HEK293 (cell line): ENCODE measurements at regions not wholly inside any gene's neighbourhood (a gene's known extent, or its start where the extent isn't known, plus 50 kb on each side); places are given as distances from the start of the nearest gene placed in this dataset.

ENCODE experiments used
- CTCF ChIP-seq: fragments of 450-650 bp; formaldehyde crosslinking; IDR thresholded peaks from 2 replicates; pipeline ENCODE4 v1.5.1; 2016; ENCODE audit warnings: missing biosample characterization, missing genetic modification characterization
- REPIN1 ChIP-seq: fragments of 450-650 bp; formaldehyde crosslinking; IDR thresholded peaks from 2 replicates; pipeline ENCODE4 v1.5.1; 2017; ENCODE audit warnings: missing biosample characterization, missing genetic modification characterization, low read depth
- TCF7L2 ChIP-seq: IDR thresholded peaks from 2 replicates; pipeline ENCODE4 v1.6.1; 2011; ENCODE audit warnings: low read depth, mild to moderate bottlenecking, inconsistent platforms, low read length, moderate library complexity, borderline replicate concordance
- YY1 ChIP-seq: fragments of 450-650 bp; formaldehyde crosslinking; IDR thresholded peaks from 2 replicates; pipeline ENCODE4 v1.5.1; 2018; ENCODE audit warnings: missing biosample characterization, missing genetic modification characterization
- ZNF121 ChIP-seq: fragments of 450-650 bp; formaldehyde crosslinking; IDR thresholded peaks from 2 replicates; pipeline ENCODE4 v1.5.1; 2016; ENCODE audit warnings: missing biosample characterization, missing genetic modification characterization
- ZNF394 ChIP-seq: fragments of 450-650 bp; formaldehyde crosslinking; IDR thresholded peaks from 2 replicates; pipeline ENCODE4 v1.5.1; 2016; ENCODE audit warnings: missing biosample characterization, missing genetic modification characterization, mild to moderate bottlenecking, moderate library complexity, borderline replicate concordance
- ZNF398 ChIP-seq: fragments of 450-650 bp; formaldehyde crosslinking; IDR thresholded peaks from 2 replicates; pipeline ENCODE4 v1.5.1; 2017; ENCODE audit warnings: missing biosample characterization, missing genetic modification characterization
- ZNF426 ChIP-seq: fragments of 450-650 bp; formaldehyde crosslinking; IDR thresholded peaks from 2 replicates; pipeline ENCODE4 v1.5.1; 2017; ENCODE audit warnings: missing biosample characterization, missing genetic modification characterization, mild to moderate bottlenecking, inconsistent platforms, moderate library complexity
- ZNF558 ChIP-seq: fragments of 450-650 bp; formaldehyde crosslinking; IDR thresholded peaks from 2 replicates; pipeline ENCODE4 v1.5.1; 2016; ENCODE audit warnings: missing biosample characterization, missing genetic modification characterization
- ZNF596 ChIP-seq: fragments of 450-650 bp; IDR thresholded peaks from 2 replicates; pipeline ENCODE4 v1.5.0; 2018; ENCODE audit warnings: missing biosample characterization, mild to moderate bottlenecking, missing genetic modification characterization, moderate library complexity
- ZSCAN18 ChIP-seq: fragments of 450-650 bp; formaldehyde crosslinking; IDR thresholded peaks from 2 replicates; pipeline ENCODE4 v1.5.1; 2016; ENCODE audit warnings: missing biosample characterization, missing genetic modification characterization
- TF ChIP-seq, protein P1 (sequence below): fragments of 450-650 bp; formaldehyde crosslinking; IDR thresholded peaks from 2 replicates; pipeline ENCODE4 v1.5.0; 2017; ENCODE audit warnings: missing biosample characterization, missing genetic modification characterization, borderline replicate concordance

- TF ChIP-seq CTCF (tag by site-specific recombination) (no peak), YY1 (no peak), ZSCAN18 (tag by site-specific recombination) (no peak), TCF7L2 (no peak), REPIN1 (tag by site-specific recombination) (no peak), ZNF558 (tag by site-specific recombination) (no peak), ZNF121 (no peak), ZNF398 (tag by site-specific recombination) (no peak), ZNF596 (tag by site-specific recombination) (no peak), ZNF394 (tag by site-specific recombination) (no peak), ZNF426 (tag by site-specific recombination) (no peak)
- TF ChIP-seq, protein P1, sequence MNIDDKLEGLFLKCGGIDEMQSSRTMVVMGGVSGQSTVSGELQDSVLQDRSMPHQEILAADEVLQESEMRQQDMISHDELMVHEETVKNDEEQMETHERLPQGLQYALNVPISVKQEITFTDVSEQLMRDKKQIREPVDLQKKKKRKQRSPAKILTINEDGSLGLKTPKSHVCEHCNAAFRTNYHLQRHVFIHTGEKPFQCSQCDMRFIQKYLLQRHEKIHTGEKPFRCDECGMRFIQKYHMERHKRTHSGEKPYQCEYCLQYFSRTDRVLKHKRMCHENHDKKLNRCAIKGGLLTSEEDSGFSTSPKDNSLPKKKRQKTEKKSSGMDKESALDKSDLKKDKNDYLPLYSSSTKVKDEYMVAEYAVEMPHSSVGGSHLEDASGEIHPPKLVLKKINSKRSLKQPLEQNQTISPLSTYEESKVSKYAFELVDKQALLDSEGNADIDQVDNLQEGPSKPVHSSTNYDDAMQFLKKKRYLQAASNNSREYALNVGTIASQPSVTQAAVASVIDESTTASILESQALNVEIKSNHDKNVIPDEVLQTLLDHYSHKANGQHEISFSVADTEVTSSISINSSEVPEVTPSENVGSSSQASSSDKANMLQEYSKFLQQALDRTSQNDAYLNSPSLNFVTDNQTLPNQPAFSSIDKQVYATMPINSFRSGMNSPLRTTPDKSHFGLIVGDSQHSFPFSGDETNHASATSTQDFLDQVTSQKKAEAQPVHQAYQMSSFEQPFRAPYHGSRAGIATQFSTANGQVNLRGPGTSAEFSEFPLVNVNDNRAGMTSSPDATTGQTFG: no peak
Observed at GRCh38 chr16:85491058-85491771, 121.9 kb upstream of the GSE1 start.
